ENCODE measurements at regions not wholly inside any gene's neighbourhood (a gene's known extent, or its start where the extent isn't known, plus 50 kb on each side); places are given as distances from the start of the nearest gene placed in this dataset.
"Not testable (repeated sequence)": the region's sequence is repeated elsewhere in the genome, so short reads cannot be mapped to it uniquely, and the experiment has no call there.

GRCh38 chr21:35982717-35983116 lies 77.6 kb downstream of the SETD4 start:
- Mint-ChIP-seq H3K36me3 (ENCODE audit: low read depth) (no peaks in the 10 kb centered on the region), H3K4me1 (no peaks in the 10 kb centered on the region), H3K4me3 (no peak overlapping the region), H3K27ac (ENCODE audit: unreplicated experiment) (no peak overlapping the region), H3K27me3 (ENCODE audit: low read depth) (peaks cover 5% of the 10 kb centered on the region), H3K9me3 (peaks cover 13% of the 10 kb centered on the region)
- no peak for DNase-seq (ENCODE audit: low read depth, low spot score)
- TF ChIP-seq CTCF (conservative IDR thresholded peaks at IDR 0.05) = no peak

DNA sequence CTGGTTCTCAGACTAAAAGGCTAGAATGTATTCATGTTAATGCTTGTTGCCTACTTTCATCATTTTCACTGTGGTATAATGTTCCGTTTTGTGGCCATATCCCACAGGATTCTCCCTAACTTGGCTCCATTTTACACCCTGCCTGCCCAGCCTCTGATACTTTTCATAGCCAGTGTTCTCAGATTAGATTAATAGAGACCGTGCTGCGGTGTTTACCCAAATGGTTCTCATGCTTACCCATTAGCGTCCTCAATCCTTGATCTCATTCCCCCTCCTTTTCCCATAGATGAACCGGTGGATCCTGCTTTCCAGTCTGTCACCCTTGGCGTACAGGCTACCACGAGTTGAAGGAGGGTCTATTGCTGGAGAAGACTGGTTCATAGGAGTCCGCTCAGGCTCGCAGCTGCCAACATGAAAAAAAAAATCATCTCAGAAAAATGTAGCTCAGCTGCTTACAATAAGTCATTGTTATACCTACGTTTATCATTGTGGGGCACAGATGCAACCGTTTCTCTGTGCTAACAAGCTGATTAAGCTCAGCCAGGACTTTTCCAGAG lies 78.7 kb downstream of the SETD4 start:
- H3K36me3 Mint-ChIP-seq (ENCODE audit: low read depth) = no peaks in the 10 kb centered on the region
- peaks cover 3% of the 10 kb centered on the region for H3K27me3 Mint-ChIP-seq (ENCODE audit: low read depth)
- TF ChIP-seq CTCF (conservative IDR thresholded peaks at IDR 0.05) = no peak
- DNase-seq (ENCODE audit: low read depth, low spot score) = no peak
- no peak overlapping the region for H3K27ac Mint-ChIP-seq (ENCODE audit: unreplicated experiment)
- H3K9me3 Mint-ChIP-seq = peaks cover 16% of the 10 kb centered on the region
- H3K4me3 Mint-ChIP-seq = no peak overlapping the region
- H3K4me1 Mint-ChIP-seq = no peaks in the 10 kb centered on the region

DNA sequence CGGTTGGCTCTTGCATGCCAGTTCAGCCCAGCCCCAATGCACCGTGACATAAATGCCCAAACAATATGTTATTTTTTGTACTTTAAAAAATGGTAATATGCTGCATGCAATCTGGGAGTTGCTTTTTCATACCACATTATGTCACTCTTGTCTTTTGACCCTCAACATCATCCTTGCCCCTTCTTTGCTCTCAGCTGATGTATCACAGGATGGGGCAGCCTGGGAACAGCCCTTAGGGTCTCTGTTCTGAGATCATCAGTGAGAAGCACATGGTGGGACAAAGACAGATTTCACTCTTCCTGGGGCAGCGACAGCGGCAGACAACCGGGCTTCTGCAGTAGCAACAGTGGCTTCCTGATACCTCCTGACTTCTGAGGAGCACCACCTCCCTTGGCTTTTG lies 79.5 kb downstream of the SETD4 start:
- Mint-ChIP-seq H3K27me3 (ENCODE audit: low read depth) (peaks cover 3% of the 10 kb centered on the region), H3K4me1 (no peaks in the 10 kb centered on the region), H3K4me3 (no peak overlapping the region), H3K9me3 (peaks cover 16% of the 10 kb centered on the region), H3K36me3 (ENCODE audit: low read depth) (no peaks in the 10 kb centered on the region), H3K27ac (ENCODE audit: unreplicated experiment) (peak overlapping the region; percentile 35)
- no peak for DNase-seq (ENCODE audit: low read depth, low spot score)
- no peak for TF ChIP-seq CTCF (conservative IDR thresholded peaks at IDR 0.05)

DNA sequence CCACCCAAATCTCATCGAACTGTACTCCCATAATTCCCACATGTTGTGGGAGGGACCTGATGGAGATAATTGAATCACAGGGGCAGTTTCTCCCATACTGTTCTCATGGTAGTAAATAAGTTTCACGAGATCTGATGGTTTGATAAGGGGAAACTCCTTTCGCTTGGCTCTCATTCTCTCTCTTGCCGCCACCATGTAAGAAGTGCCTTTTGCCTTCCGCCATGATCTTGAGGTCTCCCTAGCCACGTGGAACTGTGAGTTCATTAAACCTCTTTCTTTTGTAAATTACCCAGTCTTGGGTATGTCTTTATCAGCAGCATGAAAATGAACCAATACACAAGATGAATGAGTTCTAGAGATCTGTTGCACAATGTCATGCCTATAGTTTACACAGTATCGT lies 82.5 kb downstream of the SETD4 start:
- H3K27me3 Mint-ChIP-seq (ENCODE audit: low read depth); H3K4me3 Mint-ChIP-seq; DNase-seq (ENCODE audit: low read depth, low spot score); H3K36me3 Mint-ChIP-seq (ENCODE audit: low read depth); H3K4me1 Mint-ChIP-seq; H3K27ac Mint-ChIP-seq (ENCODE audit: unreplicated experiment): not testable (repeated sequence)
- peaks cover 12% of the 10 kb centered on the region for H3K9me3 Mint-ChIP-seq

DNA sequence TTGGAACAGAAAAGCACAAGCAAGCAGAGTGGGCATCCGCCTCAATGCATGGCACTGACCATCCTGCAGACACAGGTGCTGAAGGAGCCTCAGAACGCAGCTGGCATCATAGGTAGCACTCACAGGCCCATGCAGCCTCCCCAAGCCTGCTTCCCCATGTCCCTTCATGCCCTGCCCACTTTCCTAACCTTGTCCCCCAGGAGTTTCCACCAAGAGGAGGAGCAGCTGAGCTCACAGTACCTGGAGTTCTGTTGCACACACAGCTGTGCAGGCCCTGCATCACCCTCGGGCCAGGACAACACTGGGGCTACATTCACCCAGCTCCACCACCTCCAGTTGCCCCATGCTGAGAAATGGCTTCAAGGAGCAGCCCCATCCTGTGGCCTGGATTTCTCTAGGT lies 83.4 kb downstream of the SETD4 start:
- DNase-seq (ENCODE audit: low read depth, low spot score) = no peak
- no peak overlapping the region for H3K27ac Mint-ChIP-seq (ENCODE audit: unreplicated experiment)
- H3K4me1 Mint-ChIP-seq = no peaks in the 10 kb centered on the region
- H3K27me3 Mint-ChIP-seq (ENCODE audit: low read depth) = peaks cover 5% of the 10 kb centered on the region
- H3K4me3 Mint-ChIP-seq = no peak overlapping the region
- no peak for TF ChIP-seq CTCF (conservative IDR thresholded peaks at IDR 0.05)
- no peaks in the 10 kb centered on the region for H3K36me3 Mint-ChIP-seq (ENCODE audit: low read depth)
- H3K9me3 Mint-ChIP-seq = peaks cover 12% of the 10 kb centered on the region

DNA sequence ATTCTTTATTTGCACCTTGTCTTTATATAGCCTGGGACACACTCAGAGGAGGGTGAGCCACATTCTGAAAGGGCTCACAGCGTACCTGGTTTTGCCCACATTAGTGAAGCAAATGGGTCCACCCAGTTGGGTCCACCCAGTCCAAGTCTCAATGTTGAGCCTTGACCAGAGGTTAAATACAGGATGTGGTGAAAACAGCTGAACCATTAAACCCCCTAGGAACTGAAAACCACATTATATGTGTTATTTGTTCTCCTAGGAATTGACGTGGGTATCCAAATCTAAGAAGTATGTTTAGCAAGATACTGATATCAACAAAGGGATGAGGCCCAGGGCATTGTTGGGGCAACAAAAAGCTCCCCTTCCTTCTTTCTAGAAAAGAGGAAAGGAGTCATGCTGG lies 83.8 kb downstream of the SETD4 start:
- Mint-ChIP-seq H3K27ac (ENCODE audit: unreplicated experiment) (peak overlapping the region; percentile 27), H3K27me3 (ENCODE audit: low read depth) (peaks cover 4% of the 10 kb centered on the region), H3K9me3 (peaks cover 10% of the 10 kb centered on the region), H3K36me3 (ENCODE audit: low read depth) (no peaks in the 10 kb centered on the region), H3K4me1 (no peaks in the 10 kb centered on the region), H3K4me3 (no peak overlapping the region)
- no peak for TF ChIP-seq CTCF (conservative IDR thresholded peaks at IDR 0.05)
- no peak for DNase-seq (ENCODE audit: low read depth, low spot score)
